Lower leg skin (tissue), 3 donors: ENCODE measurements at regions not wholly inside any gene's neighbourhood (a gene's known extent, or its start where the extent isn't known, plus 50 kb on each side); places are given as distances from the start of the nearest gene placed in this dataset.

ENCODE experiments used
- POLR2A ChIP-seq, 2 donors: fragments of 450-650 bp; IDR thresholded peaks; one replicate each; pipeline ENCODE4 v1.6.1; 2016 to 2017; ENCODE audit warnings: antibody characterized with exemption in 2 of 2, mild to moderate bottlenecking in 1 of 2, moderate library complexity in 1 of 2
- TF ChIP-seq, protein P1 (sequence below), 3 donors: fragments of 450-650 bp; IDR thresholded peaks; one replicate each; pipeline ENCODE4 v1.5.1; 2016; ENCODE audit warnings: antibody characterized with exemption in 3 of 3, mild to moderate bottlenecking in 3 of 3, moderate library complexity in 2 of 3

DNA sequence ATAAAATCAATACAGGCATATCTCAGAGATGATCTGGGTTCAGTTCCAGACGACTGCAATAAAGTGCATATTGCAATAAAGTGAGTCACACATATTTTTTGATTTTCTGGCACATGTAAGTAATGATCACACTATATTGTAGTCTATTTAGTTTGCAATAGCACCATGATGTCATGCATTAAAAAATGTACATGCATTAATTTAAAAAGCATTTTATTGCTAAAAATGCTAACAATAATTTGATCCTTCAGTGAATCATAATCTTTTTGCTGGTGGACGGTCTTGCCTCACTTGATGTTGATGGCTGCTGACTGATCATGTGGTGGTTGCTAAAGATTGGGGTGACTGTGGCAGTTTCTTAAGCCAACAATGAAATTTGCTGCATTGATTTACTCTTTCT is 511.1 kb downstream of the OTOL1 start:
- TF ChIP-seq, protein P1, sequence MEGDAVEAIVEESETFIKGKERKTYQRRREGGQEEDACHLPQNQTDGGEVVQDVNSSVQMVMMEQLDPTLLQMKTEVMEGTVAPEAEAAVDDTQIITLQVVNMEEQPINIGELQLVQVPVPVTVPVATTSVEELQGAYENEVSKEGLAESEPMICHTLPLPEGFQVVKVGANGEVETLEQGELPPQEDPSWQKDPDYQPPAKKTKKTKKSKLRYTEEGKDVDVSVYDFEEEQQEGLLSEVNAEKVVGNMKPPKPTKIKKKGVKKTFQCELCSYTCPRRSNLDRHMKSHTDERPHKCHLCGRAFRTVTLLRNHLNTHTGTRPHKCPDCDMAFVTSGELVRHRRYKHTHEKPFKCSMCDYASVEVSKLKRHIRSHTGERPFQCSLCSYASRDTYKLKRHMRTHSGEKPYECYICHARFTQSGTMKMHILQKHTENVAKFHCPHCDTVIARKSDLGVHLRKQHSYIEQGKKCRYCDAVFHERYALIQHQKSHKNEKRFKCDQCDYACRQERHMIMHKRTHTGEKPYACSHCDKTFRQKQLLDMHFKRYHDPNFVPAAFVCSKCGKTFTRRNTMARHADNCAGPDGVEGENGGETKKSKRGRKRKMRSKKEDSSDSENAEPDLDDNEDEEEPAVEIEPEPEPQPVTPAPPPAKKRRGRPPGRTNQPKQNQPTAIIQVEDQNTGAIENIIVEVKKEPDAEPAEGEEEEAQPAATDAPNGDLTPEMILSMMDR (IDR thresholded peaks at IDR 0.05): no peak
- TF ChIP-seq POLR2A (IDR thresholded peaks at IDR 0.05): no peak
